Suprapubic skin (tissue), 4 donors: ENCODE measurements at regions not wholly inside any gene's neighbourhood (a gene's known extent, or its start where the extent isn't known, plus 50 kb on each side); places are given as distances from the start of the nearest gene placed in this dataset.

ENCODE experiments used
- DNase-seq, 2 donors: peaks; one replicate each; pipeline ENCODE4 v3.0.0-alpha.2; 2019; ENCODE audit warnings: low spot score in 2 of 2
- H3K27ac ChIP-seq: fragments of 200-600 bp; sonication (generic); one replicate; pipeline ENCODE4 v1.5.1; 2019
- H3K27me3 ChIP-seq: fragments of 200-600 bp; sonication (generic); one replicate; pipeline ENCODE4 v1.5.1; 2019
- H3K36me3 ChIP-seq: fragments of 200-600 bp; sonication (generic); one replicate; pipeline ENCODE4 v1.5.1; 2019
- H3K4me1 ChIP-seq: fragments of 200-600 bp; sonication (generic); one replicate; pipeline ENCODE4 v1.5.1; 2019
- H3K4me3 ChIP-seq: fragments of 200-600 bp; sonication (generic); one replicate; pipeline ENCODE4 v1.5.1; 2019; ENCODE audit warnings: mild to moderate bottlenecking
- H3K9me3 ChIP-seq: fragments of 200-600 bp; sonication (generic); one replicate; pipeline ENCODE4 v1.5.1; 2019
- EP300 ChIP-seq: sonication (generic); formaldehyde crosslinking; IDR thresholded peaks from one replicate; pipeline ENCODE4 v1.6.1; 2017; ENCODE audit warnings: antibody characterized with exemption
- POLR2A ChIP-seq, 2 donors: fragments of 450-650 bp; IDR thresholded peaks; one replicate each; pipeline ENCODE4 v1.6.1; 2017; ENCODE audit warnings: antibody characterized with exemption in 2 of 2, mild to moderate bottlenecking in 2 of 2, moderate library complexity in 2 of 2
- POLR2AphosphoS5 ChIP-seq, 3 donors: sonication (generic); formaldehyde crosslinking; IDR thresholded peaks; one replicate each; pipeline ENCODE4 v1.6.1; 2017; ENCODE audit warnings: antibody characterized with exemption in 3 of 3
- WGBS: methylation state at CpG from one replicate; pipeline ENCODE4 v1.1.5; 2018; 5-methylcytosine and 5-hydroxymethylcytosine counted together
- TF ChIP-seq, protein P1 (sequence below), 2 donors: fragments of 200-600 bp in 1 of 2; fragments of 450-650 bp in 1 of 2; sonication (generic) in 1 of 2; IDR thresholded peaks; one replicate each; pipeline ENCODE4 v1.5.1; 2016 to 2019; ENCODE audit warnings: antibody characterized with exemption in 2 of 2, mild to moderate bottlenecking in 1 of 2, moderate library complexity in 1 of 2

DNA sequence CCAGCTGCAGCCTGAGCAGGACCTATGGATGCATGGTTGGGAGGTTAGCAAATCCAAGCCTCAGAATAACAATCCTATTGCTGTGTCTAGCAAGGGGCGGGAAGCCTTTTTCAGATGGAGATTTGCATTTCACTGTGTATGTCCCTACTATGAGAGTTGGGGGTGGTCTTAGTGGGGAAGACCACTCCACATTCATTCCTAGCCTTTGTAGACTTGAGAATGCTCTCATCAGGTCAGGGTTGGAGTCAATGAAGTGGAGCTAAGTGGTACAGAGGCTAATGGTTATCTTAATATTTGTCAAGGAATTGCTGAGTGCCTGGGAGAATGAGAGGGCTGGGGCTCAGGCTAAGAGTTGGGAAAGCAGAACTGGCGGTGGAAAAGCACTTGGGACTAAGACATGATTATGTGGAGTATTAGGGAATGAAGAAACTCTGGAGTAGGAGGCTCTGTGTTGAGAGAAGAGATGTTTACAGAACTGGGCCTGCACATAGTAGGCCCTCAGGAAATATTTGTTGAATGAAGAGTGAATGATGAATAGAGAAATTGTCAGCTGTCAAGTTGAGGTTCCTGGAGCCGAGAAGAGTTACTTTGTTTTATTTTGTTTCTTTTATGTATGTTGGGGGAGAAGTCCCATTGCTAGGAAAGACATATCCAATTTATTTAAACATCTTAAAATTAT lies 175.5 kb upstream of the SPRY4 start:
- H3K27me3 ChIP-seq: no peaks in the 10 kb centered on the region
- WGBS: 93% methylated on average over 3 of the region's 3 CpGs
- no peak for TF ChIP-seq EP300
- no peak for TF ChIP-seq POLR2AphosphoS5 (IDR thresholded peaks at IDR 0.05)
- TF ChIP-seq, protein P1, sequence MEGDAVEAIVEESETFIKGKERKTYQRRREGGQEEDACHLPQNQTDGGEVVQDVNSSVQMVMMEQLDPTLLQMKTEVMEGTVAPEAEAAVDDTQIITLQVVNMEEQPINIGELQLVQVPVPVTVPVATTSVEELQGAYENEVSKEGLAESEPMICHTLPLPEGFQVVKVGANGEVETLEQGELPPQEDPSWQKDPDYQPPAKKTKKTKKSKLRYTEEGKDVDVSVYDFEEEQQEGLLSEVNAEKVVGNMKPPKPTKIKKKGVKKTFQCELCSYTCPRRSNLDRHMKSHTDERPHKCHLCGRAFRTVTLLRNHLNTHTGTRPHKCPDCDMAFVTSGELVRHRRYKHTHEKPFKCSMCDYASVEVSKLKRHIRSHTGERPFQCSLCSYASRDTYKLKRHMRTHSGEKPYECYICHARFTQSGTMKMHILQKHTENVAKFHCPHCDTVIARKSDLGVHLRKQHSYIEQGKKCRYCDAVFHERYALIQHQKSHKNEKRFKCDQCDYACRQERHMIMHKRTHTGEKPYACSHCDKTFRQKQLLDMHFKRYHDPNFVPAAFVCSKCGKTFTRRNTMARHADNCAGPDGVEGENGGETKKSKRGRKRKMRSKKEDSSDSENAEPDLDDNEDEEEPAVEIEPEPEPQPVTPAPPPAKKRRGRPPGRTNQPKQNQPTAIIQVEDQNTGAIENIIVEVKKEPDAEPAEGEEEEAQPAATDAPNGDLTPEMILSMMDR (IDR thresholded peaks at IDR 0.05): no peak
- no peak for TF ChIP-seq POLR2A (IDR thresholded peaks at IDR 0.05)
- no peak overlapping the region for H3K4me3 ChIP-seq
- no peak overlapping the region for H3K27ac ChIP-seq
- H3K9me3 ChIP-seq: no peaks in the 10 kb centered on the region
- DNase-seq: no peak
- H3K4me1 ChIP-seq: no peaks in the 10 kb centered on the region
- no peaks in the 10 kb centered on the region for H3K36me3 ChIP-seq

DNA sequence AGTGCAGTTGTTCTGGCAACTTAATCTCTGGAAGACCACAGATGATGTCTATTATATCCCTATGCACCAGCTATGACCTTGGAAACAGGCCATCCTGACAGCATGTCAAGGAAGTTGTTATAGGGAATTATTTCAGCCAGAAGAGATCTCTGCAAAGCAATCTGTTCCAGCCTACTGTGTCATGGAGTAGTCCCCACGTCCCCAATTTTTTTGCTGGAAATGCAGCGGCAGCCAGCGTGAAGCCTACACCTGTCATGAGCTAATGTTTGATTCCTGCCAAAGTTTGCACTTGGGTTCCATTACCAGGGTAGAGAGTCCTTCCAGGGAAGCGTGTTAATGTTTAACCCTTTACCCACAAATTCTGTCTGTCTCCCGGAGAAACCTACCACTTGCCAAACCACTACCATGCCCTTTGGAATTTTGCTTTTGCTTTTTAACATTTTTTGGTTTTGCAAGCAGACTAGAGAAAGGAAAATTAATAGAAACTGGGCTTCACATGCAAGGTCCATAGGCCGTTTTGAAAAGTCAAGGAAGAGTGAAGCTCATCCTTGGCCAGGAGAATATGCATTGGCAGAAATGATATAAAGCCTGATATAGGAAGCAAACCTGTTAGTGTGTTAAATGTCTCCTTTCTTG lies 174.9 kb upstream of the SPRY4 start:
- WGBS: 47% methylated on average over 6 of the region's 6 CpGs
- no peak for TF ChIP-seq POLR2AphosphoS5 (IDR thresholded peaks at IDR 0.05)
- TF ChIP-seq POLR2A (IDR thresholded peaks at IDR 0.05): no peak
- no peak for TF ChIP-seq EP300
- TF ChIP-seq, protein P1 (IDR thresholded peaks at IDR 0.05): no peak
- Histone ChIP-seq H3K4me3 (no peak overlapping the region), H3K4me1 (no peaks in the 10 kb centered on the region), H3K36me3 (no peaks in the 10 kb centered on the region), H3K27me3 (no peaks in the 10 kb centered on the region), H3K9me3 (no peaks in the 10 kb centered on the region), H3K27ac (no peak overlapping the region)
- DNase-seq: no peak

DNA sequence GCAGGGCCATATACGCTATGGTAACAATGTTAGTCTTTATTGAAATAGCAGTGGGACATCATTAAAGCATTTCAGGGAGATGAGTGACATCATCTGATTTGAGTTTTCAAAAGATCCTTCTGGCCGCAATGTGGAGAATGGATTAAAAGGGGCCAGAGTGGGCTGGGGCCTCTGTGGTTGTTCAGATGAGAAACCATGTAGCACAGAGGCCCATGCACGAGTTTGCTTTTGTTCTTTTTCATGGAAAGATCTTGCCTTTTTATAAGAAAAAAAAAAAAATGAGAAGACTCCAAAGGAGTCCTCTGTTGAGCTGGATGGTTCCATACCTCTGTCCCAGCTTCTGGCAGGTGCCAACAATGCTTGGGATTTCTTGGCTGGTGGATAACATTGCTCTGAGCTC lies 173.5 kb upstream of the SPRY4 start:
- no peak for DNase-seq
- WGBS: 84% methylated on average over 3 of the region's 3 CpGs
- TF ChIP-seq POLR2AphosphoS5 (IDR thresholded peaks at IDR 0.05) (no peak), EP300 (no peak), POLR2A (IDR thresholded peaks at IDR 0.05) (no peak)
- TF ChIP-seq, protein P1 (IDR thresholded peaks at IDR 0.05): no peak

DNA sequence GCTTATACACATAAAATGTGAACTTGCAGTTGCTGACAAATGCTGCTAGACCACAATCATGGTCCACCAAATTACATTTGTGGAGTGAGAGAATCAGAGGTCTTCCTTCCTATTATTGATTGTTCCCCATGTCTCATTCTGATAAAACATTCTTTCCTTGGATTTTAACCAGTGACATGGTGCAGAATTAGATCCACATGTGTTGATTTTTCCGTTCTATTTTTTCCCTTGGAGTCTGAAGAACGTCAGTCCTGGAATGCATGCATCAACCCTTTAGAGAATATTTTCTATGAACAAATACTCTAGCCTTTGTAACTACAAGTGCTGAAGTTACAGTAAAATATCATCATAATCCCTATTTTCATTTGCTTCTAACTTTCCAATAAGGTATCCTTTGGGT lies 170.7 kb upstream of the SPRY4 start:
- 71% methylated on average over 2 of the region's 2 CpGs for WGBS

More for the DNA sequence above, 173.5 kb upstream of the SPRY4 start:
- no peaks in the 10 kb centered on the region for H3K27me3 ChIP-seq
- H3K9me3 ChIP-seq: no peaks in the 10 kb centered on the region
- H3K4me3 ChIP-seq: no peak overlapping the region
- no peaks in the 10 kb centered on the region for H3K36me3 ChIP-seq
- no peak overlapping the region for H3K27ac ChIP-seq
- H3K4me1 ChIP-seq: peaks cover 2% of the 10 kb centered on the region

More for the DNA sequence above, 170.7 kb upstream of the SPRY4 start:
- no peaks in the 10 kb centered on the region for H3K27me3 ChIP-seq
- no peaks in the 10 kb centered on the region for H3K9me3 ChIP-seq
- no peak overlapping the region for H3K27ac ChIP-seq
- H3K4me1 ChIP-seq: peaks cover 10% of the 10 kb centered on the region
- no peak overlapping the region for H3K4me3 ChIP-seq
- TF ChIP-seq EP300 (no peak), POLR2AphosphoS5 (IDR thresholded peaks at IDR 0.05) (no peak), POLR2A (IDR thresholded peaks at IDR 0.05) (no peak)
- TF ChIP-seq, protein P1 (IDR thresholded peaks at IDR 0.05): no peak
- no peak for DNase-seq
- H3K36me3 ChIP-seq: no peaks in the 10 kb centered on the region
